C4-2B (cell line): ENCODE measurements at regions not wholly inside any gene's neighbourhood (a gene's known extent, or its start where the extent isn't known, plus 50 kb on each side); places are given as distances from the start of the nearest gene placed in this dataset.
"Not testable (repeated sequence)": the region's sequence is repeated elsewhere in the genome, so short reads cannot be mapped to it uniquely, and the experiment has no call there.

Experiments used
- ZFX ChIP-seq: fragments of 450-650 bp; IDR thresholded peaks from 2 replicates; pipeline ENCODE4 v1.6.1; 2017
- TF ChIP-seq, protein P1 (sequence below): fragments of 450-650 bp; conservative IDR thresholded peaks from 2 replicates; pipeline ENCODE4 v1.5.1; 2017; ENCODE audit warnings: mild to moderate bottlenecking

DNA sequence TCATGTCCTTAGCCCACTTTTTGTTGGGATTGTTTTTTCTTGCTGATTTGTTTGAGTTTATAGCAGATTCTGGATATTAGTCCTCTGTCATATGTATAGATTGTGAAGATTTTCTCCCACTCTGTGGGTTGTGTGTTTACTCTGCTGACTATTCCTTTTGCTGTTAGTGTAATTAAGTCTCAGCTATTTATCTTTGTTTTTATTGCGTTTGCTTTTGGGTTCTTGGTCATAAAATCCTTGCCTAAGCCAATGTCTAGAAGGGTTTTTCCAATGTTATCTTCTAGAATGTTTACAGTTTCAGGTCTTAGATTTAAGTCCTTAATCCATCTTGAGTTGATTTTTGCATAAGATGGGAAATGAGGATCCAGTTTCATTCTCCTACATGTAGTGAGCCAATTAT, 351.2 kb upstream of the PIK3R1 start:
- TF ChIP-seq, protein P1, sequence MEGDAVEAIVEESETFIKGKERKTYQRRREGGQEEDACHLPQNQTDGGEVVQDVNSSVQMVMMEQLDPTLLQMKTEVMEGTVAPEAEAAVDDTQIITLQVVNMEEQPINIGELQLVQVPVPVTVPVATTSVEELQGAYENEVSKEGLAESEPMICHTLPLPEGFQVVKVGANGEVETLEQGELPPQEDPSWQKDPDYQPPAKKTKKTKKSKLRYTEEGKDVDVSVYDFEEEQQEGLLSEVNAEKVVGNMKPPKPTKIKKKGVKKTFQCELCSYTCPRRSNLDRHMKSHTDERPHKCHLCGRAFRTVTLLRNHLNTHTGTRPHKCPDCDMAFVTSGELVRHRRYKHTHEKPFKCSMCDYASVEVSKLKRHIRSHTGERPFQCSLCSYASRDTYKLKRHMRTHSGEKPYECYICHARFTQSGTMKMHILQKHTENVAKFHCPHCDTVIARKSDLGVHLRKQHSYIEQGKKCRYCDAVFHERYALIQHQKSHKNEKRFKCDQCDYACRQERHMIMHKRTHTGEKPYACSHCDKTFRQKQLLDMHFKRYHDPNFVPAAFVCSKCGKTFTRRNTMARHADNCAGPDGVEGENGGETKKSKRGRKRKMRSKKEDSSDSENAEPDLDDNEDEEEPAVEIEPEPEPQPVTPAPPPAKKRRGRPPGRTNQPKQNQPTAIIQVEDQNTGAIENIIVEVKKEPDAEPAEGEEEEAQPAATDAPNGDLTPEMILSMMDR: not testable (repeated sequence)
- TF ChIP-seq ZFX: not testable (repeated sequence)
